Mammary epithelial cell (primary cell): ENCODE measurements at regions not wholly inside any gene's neighbourhood (a gene's known extent, or its start where the extent isn't known, plus 50 kb on each side); places are given as distances from the start of the nearest gene placed in this dataset.

ENCODE experiments used
- CTCF ChIP-seq, 2 donors: IDR thresholded peaks in 1 of 2; conservative IDR thresholded peaks in 1 of 2; 2 replicates each; pipeline ENCODE4 v1.5.1; 2011 to 2012; ENCODE audit warnings: inconsistent platforms in 2 of 2, low read length in 2 of 2, mild to moderate bottlenecking in 2 of 2, control low read depth in 1 of 2, low read depth in 1 of 2; ENCODE audit not compliant: insufficient read depth in 1 of 2; ENCODE audit errors: extremely low read depth in 1 of 2
- EZH2 ChIP-seq: IDR thresholded peaks from 2 replicates; pipeline ENCODE4 v1.6.1; 2012; ENCODE audit warnings: low read length, inconsistent platforms, borderline replicate concordance

- no peak for TF ChIP-seq CTCF (conservative IDR thresholded peaks at IDR 0.05 in 1 of 2, IDR thresholded peaks at IDR 0.05 in 1 of 2; ENCODE audit: extremely low read depth in 1 of 2, insufficient read depth in 1 of 2, low read depth in 1 of 2, low read length in 2 of 2)
- no peak for TF ChIP-seq EZH2
Measured at GRCh38 chr2:47309952-47310800, 58.9 kb upstream of the EPCAM start.
